ENCODE measurements at regions not wholly inside any gene's neighbourhood (a gene's known extent, or its start where the extent isn't known, plus 50 kb on each side); places are given as distances from the start of the nearest gene placed in this dataset.
"Not testable (repeated sequence)": the region's sequence is repeated elsewhere in the genome, so short reads cannot be mapped to it uniquely, and the experiment has no call there.

DNA sequence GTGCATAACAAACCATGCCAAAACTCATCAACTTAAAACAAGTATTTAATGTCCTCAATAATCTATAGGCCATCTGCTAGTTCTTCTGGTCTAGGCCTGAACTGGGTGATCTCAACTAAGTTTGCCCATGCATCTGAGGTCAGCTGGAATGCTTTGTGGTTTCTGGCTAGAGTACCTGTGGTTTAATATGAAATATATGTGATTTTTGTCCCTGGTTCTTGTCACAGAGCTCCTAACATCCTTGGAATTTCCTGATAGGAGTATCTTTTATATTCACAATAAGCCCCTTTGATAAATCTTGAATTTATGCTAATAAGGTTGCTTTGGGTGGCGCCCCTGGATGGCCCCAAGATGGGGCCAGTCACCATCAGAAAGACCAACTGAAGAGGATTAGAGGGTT, 535.9 kb downstream of the DNAH5 start:
- ChIA-PET POLR2A (no interaction called here), CTCF (no interaction called here)
- Mint-ChIP-seq H3K27me3 (no peaks in the 10 kb centered on the region), H3K36me3 (ENCODE audit: low read depth) (no peaks in the 10 kb centered on the region), H3K4me1 (no peaks in the 10 kb centered on the region), H3K27ac (no peak overlapping the region), H3K4me3 (no peak overlapping the region), H3K9me3 (peaks cover 15% of the 10 kb centered on the region)
- no peak for DNase-seq

GRCh38 chr5:13403351-13403750, 541.1 kb downstream of the DNAH5 start:
- Mint-ChIP-seq H3K9me3 (peaks cover 10% of the 10 kb centered on the region), H3K4me1 (no peaks in the 10 kb centered on the region), H3K27ac (no peak overlapping the region), H3K27me3 (no peaks in the 10 kb centered on the region), H3K4me3 (no peak overlapping the region), H3K36me3 (ENCODE audit: low read depth) (no peaks in the 10 kb centered on the region)
- ChIA-PET CTCF (no interaction called here), POLR2A (no interaction called here)
- no peak for DNase-seq

DNA sequence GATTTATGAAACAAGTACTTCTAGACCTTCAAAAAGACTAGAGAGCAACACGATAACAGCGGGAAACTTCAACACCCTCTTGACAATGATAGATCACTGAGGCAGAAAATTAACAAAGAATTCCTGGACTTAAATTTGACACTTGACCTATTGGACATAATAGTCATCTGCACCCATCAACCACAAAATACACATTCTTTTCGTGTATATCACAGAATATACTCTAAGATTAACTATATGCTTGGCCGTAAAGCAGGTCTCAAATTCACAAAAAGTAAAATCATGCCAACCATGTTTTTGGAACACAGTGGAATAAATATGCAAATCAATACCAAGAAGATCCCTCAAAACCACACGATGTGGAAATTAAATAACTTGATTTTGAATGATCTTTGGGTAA, 559.4 kb downstream of the DNAH5 start:
- DNase-seq = no peak
- Mint-ChIP-seq H3K4me1 (no peaks in the 10 kb centered on the region), H3K27ac (no peak overlapping the region), H3K9me3 (peaks cover 17% of the 10 kb centered on the region), H3K27me3 (no peaks in the 10 kb centered on the region), H3K4me3 (no peak overlapping the region), H3K36me3 (ENCODE audit: low read depth) (no peaks in the 10 kb centered on the region)
- ChIA-PET POLR2A (no interaction called here), CTCF (no interaction called here)

DNA sequence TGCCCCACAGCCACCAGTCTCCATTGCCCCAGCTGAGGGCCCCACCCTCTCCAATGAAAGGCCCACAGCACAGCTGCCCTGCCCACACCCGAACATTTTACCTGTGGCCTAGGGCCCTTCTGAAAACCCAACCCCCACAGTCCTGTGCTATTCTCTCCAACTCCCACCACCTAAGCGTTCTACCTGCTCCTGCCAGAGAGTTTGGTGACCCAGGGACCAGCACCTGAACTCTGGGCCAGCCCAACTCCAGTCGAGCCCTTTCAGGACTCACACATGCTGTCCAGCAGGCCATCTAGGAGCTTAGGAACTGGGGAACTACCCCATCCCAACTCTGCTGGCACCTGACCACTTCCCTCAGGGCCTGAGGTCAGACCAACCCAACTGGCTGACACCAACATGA, 562.3 kb downstream of the DNAH5 start:
- no peaks in the 10 kb centered on the region for H3K4me1 Mint-ChIP-seq
- H3K9me3 Mint-ChIP-seq = peaks cover 12% of the 10 kb centered on the region
- ChIA-PET CTCF (no interaction called here), POLR2A (no interaction called here)
- H3K4me3 Mint-ChIP-seq = no peak overlapping the region
- H3K27ac Mint-ChIP-seq = no peak overlapping the region
- no peak for DNase-seq
- H3K27me3 Mint-ChIP-seq = no peaks in the 10 kb centered on the region
- H3K36me3 Mint-ChIP-seq (ENCODE audit: low read depth) = no peaks in the 10 kb centered on the region

DNA sequence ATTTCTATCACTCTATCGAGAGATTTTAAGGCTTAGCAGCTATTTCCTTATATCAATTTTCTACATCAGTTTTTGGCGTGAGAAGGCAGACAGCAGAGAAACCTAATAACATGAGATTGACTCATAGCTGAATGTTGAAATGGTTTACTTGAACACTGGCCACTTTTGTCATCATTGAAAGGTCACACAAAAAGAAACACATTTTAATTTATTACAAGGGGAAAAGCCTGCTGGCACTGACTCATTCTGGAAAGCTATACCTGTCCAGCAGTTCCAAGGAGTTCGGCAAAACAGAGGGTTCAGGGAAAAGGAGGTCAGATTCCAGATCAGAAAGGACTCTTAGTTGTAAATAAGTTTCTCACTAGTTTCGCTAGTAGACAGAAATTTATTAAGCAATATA, 566.4 kb downstream of the DNAH5 start:
- no peak for DNase-seq
- CTCF ChIA-PET = no interaction called here
- no peaks in the 10 kb centered on the region for H3K36me3 Mint-ChIP-seq (ENCODE audit: low read depth)
- POLR2A ChIA-PET = no interaction called here
- no peaks in the 10 kb centered on the region for H3K4me1 Mint-ChIP-seq
- H3K27me3 Mint-ChIP-seq = no peaks in the 10 kb centered on the region
- H3K9me3 Mint-ChIP-seq = peaks cover 5% of the 10 kb centered on the region
- H3K4me3 Mint-ChIP-seq = no peak overlapping the region
- H3K27ac Mint-ChIP-seq = no peak overlapping the region

- H3K36me3 Mint-ChIP-seq (ENCODE audit: low read depth) = no peaks in the 10 kb centered on the region
- peaks cover 4% of the 10 kb centered on the region for H3K9me3 Mint-ChIP-seq
- DNase-seq = no peak
- ChIA-PET POLR2A (no interaction called here), CTCF (no interaction called here)
- H3K4me1 Mint-ChIP-seq = no peaks in the 10 kb centered on the region
- H3K27ac Mint-ChIP-seq = no peak overlapping the region
- H3K4me3 Mint-ChIP-seq = no peak overlapping the region
- H3K27me3 Mint-ChIP-seq = no peaks in the 10 kb centered on the region
Measured at GRCh38 chr5:13359344-13359743, 585.1 kb downstream of the DNAH5 start.

DNA sequence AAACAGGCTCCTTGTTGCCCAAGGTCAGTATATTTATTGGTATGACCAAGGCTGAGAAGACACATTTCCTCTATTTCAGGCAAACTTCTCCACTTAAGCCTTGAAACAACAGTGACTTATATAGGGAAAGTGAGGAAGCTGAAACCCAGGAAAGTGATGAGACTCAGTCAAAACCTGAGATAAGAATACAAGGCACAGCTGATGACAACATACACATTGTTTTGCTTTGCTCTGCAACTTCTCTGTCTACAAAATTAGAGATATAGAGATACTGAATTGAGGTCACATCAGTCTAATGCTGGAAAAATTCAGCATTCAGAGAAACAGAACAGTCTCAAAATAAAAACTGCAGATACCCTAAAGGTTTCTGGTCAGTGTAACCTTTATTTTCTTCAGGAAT, 586.1 kb downstream of the DNAH5 start:
- H3K9me3 Mint-ChIP-seq = peaks cover 6% of the 10 kb centered on the region
- no peaks in the 10 kb centered on the region for H3K4me1 Mint-ChIP-seq
- no peaks in the 10 kb centered on the region for H3K36me3 Mint-ChIP-seq (ENCODE audit: low read depth)
- POLR2A ChIA-PET = no interaction called here
- CTCF ChIA-PET = no interaction called here
- DNase-seq = no peak
- H3K27me3 Mint-ChIP-seq = no peaks in the 10 kb centered on the region
- no peak overlapping the region for H3K4me3 Mint-ChIP-seq
- no peak overlapping the region for H3K27ac Mint-ChIP-seq

DNA sequence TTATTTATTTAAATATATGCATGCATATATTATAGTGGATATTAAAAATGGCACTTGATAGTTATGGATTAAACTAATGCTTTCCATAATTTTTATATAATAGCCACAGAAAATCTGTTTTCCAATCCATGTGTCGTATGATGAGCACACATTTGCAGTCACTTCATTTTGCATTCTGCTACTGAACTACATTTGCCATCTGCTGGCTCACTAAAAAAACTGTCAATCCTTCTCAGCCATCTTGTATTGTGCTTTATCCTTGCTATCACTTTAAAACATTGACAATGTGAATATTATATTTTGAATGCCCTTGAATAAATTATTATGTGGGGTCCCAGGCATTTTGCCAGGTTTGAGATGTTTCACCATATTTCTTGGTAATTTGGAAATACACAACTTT, 586.6 kb downstream of the DNAH5 start:
- no peak for DNase-seq
- Mint-ChIP-seq H3K4me1 (no peaks in the 10 kb centered on the region), H3K27ac (no peak overlapping the region), H3K27me3 (no peaks in the 10 kb centered on the region), H3K4me3 (no peak overlapping the region), H3K36me3 (ENCODE audit: low read depth) (no peaks in the 10 kb centered on the region), H3K9me3 (peaks cover 6% of the 10 kb centered on the region)
- ChIA-PET POLR2A (no interaction called here), CTCF (no interaction called here)

GRCh38 chr5:13356226-13356625, 588.3 kb downstream of the DNAH5 start:
- CTCF ChIA-PET = no interaction called here
- peaks cover 9% of the 10 kb centered on the region for H3K9me3 Mint-ChIP-seq
- no peaks in the 10 kb centered on the region for H3K4me1 Mint-ChIP-seq
- H3K27ac Mint-ChIP-seq = no peak overlapping the region
- H3K27me3 Mint-ChIP-seq = no peaks in the 10 kb centered on the region
- POLR2A ChIA-PET = no interaction called here
- no peak overlapping the region for H3K4me3 Mint-ChIP-seq
- DNase-seq = no peak
- no peaks in the 10 kb centered on the region for H3K36me3 Mint-ChIP-seq (ENCODE audit: low read depth)

GRCh38 chr5:13354611-13355010, 589.9 kb downstream of the DNAH5 start:
- no peak for DNase-seq
- no peaks in the 10 kb centered on the region for H3K36me3 Mint-ChIP-seq (ENCODE audit: low read depth)
- H3K4me1 Mint-ChIP-seq = no peaks in the 10 kb centered on the region
- H3K27ac Mint-ChIP-seq = no peak overlapping the region
- POLR2A ChIA-PET = no interaction called here
- H3K4me3 Mint-ChIP-seq = no peak overlapping the region
- H3K27me3 Mint-ChIP-seq = no peaks in the 10 kb centered on the region
- peaks cover 9% of the 10 kb centered on the region for H3K9me3 Mint-ChIP-seq
- CTCF ChIA-PET = no interaction called here

- CTCF ChIA-PET = no interaction called here
- POLR2A ChIA-PET = no interaction called here
- H3K27ac Mint-ChIP-seq = no peak overlapping the region
Measured at GRCh38 chr5:13350767-13351166, 593.7 kb downstream of the DNAH5 start.

GRCh38 chr5:13348568-13348967, 595.9 kb downstream of the DNAH5 start:
- CTCF ChIA-PET = no interaction called here
- H3K4me1 Mint-ChIP-seq = no peaks in the 10 kb centered on the region

More at GRCh38 chr5:13350767-13351166, 593.7 kb downstream of the DNAH5 start:
- Mint-ChIP-seq H3K4me1 (no peaks in the 10 kb centered on the region), H3K36me3 (ENCODE audit: low read depth) (no peaks in the 10 kb centered on the region), H3K4me3 (no peak overlapping the region), H3K27me3 (no peaks in the 10 kb centered on the region), H3K9me3 (peaks cover 14% of the 10 kb centered on the region)
- DNase-seq = no peak

GRCh38 chr5:13346401-13346800, 598.1 kb downstream of the DNAH5 start:
- ChIA-PET POLR2A (no interaction called here), CTCF (no interaction called here)
- no peak for DNase-seq
- peaks cover 17% of the 10 kb centered on the region for H3K9me3 Mint-ChIP-seq
- no peaks in the 10 kb centered on the region for H3K36me3 Mint-ChIP-seq (ENCODE audit: low read depth)
- H3K4me1 Mint-ChIP-seq = no peaks in the 10 kb centered on the region
- H3K27me3 Mint-ChIP-seq = no peaks in the 10 kb centered on the region
- H3K4me3 Mint-ChIP-seq = no peak overlapping the region
- H3K27ac Mint-ChIP-seq = no peak overlapping the region

More at GRCh38 chr5:13348568-13348967, 595.9 kb downstream of the DNAH5 start:
- H3K36me3 Mint-ChIP-seq (ENCODE audit: low read depth) = no peaks in the 10 kb centered on the region
- no peak overlapping the region for H3K27ac Mint-ChIP-seq
- POLR2A ChIA-PET = no interaction called here
- no peaks in the 10 kb centered on the region for H3K27me3 Mint-ChIP-seq
- H3K4me3 Mint-ChIP-seq = no peak overlapping the region
- DNase-seq = no peak
- H3K9me3 Mint-ChIP-seq = peaks cover 8% of the 10 kb centered on the region

DNA sequence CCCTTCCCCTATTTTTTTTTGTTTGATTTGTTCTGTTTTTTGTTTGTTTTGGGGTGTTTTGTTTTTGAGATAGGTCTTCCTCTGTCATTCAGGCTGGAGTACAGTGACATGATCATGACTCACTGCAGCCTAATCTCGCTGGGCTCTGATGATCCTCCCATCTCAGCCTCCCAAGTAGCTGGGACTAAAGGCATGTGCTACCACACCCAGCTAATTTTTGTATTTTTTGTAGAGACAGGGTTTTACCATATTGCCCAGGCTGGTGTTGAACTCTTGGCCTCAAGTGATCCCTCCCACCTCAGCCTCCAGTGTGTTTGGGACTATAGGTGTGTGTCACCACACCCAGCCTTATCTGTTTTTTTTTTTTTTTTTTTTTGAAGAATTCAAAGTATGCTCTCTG, 605.4 kb downstream of the DNAH5 start:
- Mint-ChIP-seq H3K27ac (no peak overlapping the region), H3K27me3 (no peaks in the 10 kb centered on the region), H3K4me1 (no peaks in the 10 kb centered on the region), H3K9me3 (peaks cover 25% of the 10 kb centered on the region), H3K4me3 (no peak overlapping the region), H3K36me3 (ENCODE audit: low read depth) (no peaks in the 10 kb centered on the region)
- ChIA-PET CTCF (no interaction called here), POLR2A (no interaction called here)
- no peak for DNase-seq

DNA sequence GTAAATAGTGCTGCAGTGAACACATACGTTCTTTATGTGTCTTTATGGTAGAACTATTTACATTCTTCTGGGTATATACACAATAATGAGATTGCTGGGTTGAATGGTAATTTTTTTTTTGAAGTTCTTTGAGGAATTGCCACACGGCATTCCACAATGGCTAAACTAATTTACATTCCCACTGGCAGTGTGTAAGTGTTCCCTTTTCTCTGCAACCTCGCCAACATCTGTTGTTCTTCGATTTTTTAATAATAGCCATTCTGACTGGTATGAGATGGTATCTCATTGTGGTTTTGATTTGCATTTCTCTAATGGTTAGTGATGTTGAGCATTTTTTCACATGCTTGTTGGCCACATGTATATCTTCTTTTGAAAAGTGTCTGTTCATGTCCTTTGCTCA, 609.5 kb downstream of the DNAH5 start:
- H3K4me1 Mint-ChIP-seq; DNase-seq; H3K4me3 Mint-ChIP-seq; H3K36me3 Mint-ChIP-seq (ENCODE audit: low read depth); POLR2A ChIA-PET; H3K27ac Mint-ChIP-seq; CTCF ChIA-PET; H3K27me3 Mint-ChIP-seq: not testable (repeated sequence)
- peaks cover 10% of the 10 kb centered on the region for H3K9me3 Mint-ChIP-seq

Measured in activated CD4-positive, alpha-beta memory T cell treated with anti-CD3 and anti-CD28 coated beads, Interleukin-2, amount 10 ng/mL, durations not matched to agents 7 days and 5 days (primary cell).